GM10266 (cell line): ENCODE measurements at regions not wholly inside any gene's neighbourhood (a gene's known extent, or its start where the extent isn't known, plus 50 kb on each side); places are given as distances from the start of the nearest gene placed in this dataset.

Experiments
- DNase-seq: peaks from one replicate; pipeline ENCODE4 v3.0.0; 2012; ENCODE audit errors: extremely low spot score
- CTCF ChIP-seq: IDR thresholded peaks from 2 replicates; pipeline ENCODE4 v1.5.1; 2012; ENCODE audit warnings: mild to moderate bottlenecking, low read depth; ENCODE audit not compliant: control insufficient read depth, insufficient read depth; ENCODE audit errors: missing control alignments

DNA sequence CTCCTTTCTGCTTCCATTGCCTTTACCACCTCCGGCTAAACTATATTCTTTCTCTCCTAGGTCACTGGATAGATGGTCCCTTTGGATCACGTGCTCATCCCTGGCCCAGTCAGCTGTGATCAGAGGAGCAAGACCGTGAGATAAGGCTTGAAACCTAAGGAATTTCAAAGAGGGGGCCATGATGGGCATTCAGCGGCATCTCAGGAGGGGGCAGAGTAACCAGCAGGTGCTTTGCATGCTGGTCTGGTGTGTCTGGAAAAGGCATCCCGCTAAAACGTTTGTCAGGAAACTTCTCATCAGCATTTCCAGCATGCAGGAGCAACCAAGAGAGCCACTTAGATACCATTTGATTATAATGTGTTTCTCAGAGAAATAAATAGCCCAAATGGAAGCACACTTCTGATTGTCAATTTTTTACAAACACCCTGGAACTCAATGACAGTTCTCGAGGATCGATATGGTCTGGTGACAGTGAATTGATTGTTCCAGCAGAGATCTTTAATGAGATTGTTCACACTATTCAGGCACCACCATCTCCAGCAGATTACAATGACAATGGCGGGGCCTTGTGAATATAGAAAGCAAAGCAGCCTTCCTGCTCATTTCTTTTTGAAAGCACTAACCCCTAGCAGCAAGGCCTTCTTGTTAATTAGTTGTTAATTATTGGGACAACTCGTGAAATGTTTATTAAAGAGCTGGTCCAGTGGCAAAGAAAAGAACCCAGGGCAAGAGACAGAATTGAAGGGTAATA, 327.1 kb downstream of the PTTG2 start:
- TF ChIP-seq CTCF: no peak
- DNase-seq: no peak

- TF ChIP-seq CTCF: no peak
- DNase-seq: no peak
Measured at GRCh38 chr4:38289553-38289952, 329.4 kb downstream of the PTTG2 start.

- no peak for TF ChIP-seq CTCF
- DNase-seq: no peak
Measured at GRCh38 chr4:38290366-38290765, 330.2 kb downstream of the PTTG2 start.

DNA sequence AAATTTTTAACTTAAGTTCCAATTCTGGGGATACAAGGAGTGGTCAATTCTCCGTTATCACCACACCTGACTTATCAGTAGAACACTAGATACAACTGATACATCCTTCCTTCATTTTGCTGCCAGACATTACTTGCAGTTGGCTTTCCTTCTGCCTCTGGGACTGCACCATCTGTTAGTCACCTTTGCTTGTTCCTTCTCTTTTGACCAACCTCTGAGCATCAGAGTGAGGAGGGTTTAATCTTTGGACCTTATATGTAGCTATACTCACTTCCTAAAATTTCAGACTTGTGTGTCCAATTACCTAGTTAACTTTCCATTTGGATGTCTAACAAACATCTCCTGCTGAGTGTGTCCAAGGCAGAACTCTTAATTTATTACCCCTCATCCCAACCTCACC, 330.7 kb downstream of the PTTG2 start:
- no peak for DNase-seq
- TF ChIP-seq CTCF: no peak

DNA sequence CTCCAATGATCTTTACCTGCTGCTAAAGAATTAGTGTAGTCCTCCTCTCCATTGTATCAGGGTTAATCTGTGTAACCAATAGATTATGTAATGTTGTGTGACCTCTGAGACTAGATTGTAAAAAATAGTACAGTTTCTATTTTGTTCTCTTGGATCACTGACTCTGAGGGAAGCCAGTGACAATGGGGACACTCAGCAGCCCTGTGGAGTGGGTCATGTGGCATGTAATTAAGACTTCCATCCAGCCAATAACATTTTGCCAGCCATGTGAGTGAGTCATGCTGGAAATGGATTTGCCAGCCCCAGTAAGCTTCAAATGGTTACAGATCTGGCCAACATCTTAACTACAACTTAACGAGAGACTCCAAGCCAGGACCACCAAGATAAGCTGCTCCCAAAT, 332.3 kb downstream of the PTTG2 start:
- no peak for TF ChIP-seq CTCF
- no peak for DNase-seq

- DNase-seq: no peak
- no peak for TF ChIP-seq CTCF
Measured at GRCh38 chr4:38294238-38294637, 334.0 kb downstream of the PTTG2 start.

- no peak for TF ChIP-seq CTCF
- no peak for DNase-seq
Measured at GRCh38 chr4:38297061-38297460, 336.9 kb downstream of the PTTG2 start.
